Mucosa of descending colon (tissue), 3 donors: ENCODE measurements at regions not wholly inside any gene's neighbourhood (a gene's known extent, or its start where the extent isn't known, plus 50 kb on each side); places are given as distances from the start of the nearest gene placed in this dataset.

Experiments
- ATAC-seq: fragments of 200-7000 bp; cut with Tn5 transposase; one replicate; pipeline ENCODE4 v1.9.1; 2020; ENCODE audit warnings: mild to moderate bottlenecking, moderate library complexity
- DNase-seq, 3 donors: peaks; one replicate each; pipeline ENCODE4 v3.0.0-alpha.2; 2020
- H3K36me3 ChIP-seq: fragments of 200-600 bp; one replicate; pipeline ENCODE4 v1.8.0; 2021; ENCODE audit warnings: low read depth, mild to moderate bottlenecking
- H3K4me1 ChIP-seq: fragments of 200-600 bp; one replicate; pipeline ENCODE4 v1.8.0; 2021; ENCODE audit warnings: low read depth, mild to moderate bottlenecking
- H3K4me3 ChIP-seq: fragments of 200-600 bp; one replicate; pipeline ENCODE4 v1.8.0; 2021; ENCODE audit warnings: mild to moderate bottlenecking
- H3K9me3 ChIP-seq: fragments of 200-600 bp; one replicate; pipeline ENCODE4 v1.8.0; 2021; ENCODE audit warnings: mild to moderate bottlenecking
- intact Hi-C, 2 donors: fragments of 100-400 bp; cut with DNase I in 1 of 2; cut with micrococcal nuclease in 1 of 2; formaldehyde crosslinking; loops; one replicate each; pipeline versions ENCODE4 v1.11.0 to v1.11.1; 2022; cut with DNase I, micrococcal nuclease
- TF ChIP-seq, protein P1 (sequence below): fragments of 200-600 bp; IDR thresholded peaks from one replicate; pipeline ENCODE4 v1.8.0; 2022; ENCODE audit warnings: antibody characterized with exemption, mild to moderate bottlenecking
- donor health status: DM: no; HTN: no; CAD: no; lungs with moderate emphysema.
- donor health status: DM: no; HTN: no; CAD: no.
- donor health status: DM: no; HTN: yes; CAD: no.

- intact Hi-C loops, result no loop called here
- no peak for ATAC-seq
Observed at GRCh38 chr5:3661755-3662296, 66.2 kb downstream of the IRX1 start.

DNA sequence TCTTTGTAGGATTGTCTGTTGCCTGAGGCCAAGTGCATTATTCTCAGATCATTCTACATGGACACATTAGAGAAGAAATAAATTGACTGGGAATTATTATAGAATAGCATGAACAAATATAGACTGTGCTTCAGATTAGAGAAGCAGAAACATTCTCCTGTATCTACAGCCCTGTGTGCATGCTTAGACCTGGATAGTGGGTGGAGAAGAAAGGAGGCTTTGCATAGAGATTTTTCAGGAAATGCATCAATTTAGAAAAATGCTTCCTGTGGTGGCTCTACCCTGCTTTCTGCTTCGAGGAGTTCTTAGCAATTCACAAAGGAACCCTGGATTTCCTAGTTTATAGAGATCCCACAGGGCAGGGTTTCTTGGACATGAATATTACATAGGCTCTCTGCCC lies 66.7 kb downstream of the IRX1 start:
- no peak overlapping the region for H3K4me3 ChIP-seq
- TF ChIP-seq, protein P1, sequence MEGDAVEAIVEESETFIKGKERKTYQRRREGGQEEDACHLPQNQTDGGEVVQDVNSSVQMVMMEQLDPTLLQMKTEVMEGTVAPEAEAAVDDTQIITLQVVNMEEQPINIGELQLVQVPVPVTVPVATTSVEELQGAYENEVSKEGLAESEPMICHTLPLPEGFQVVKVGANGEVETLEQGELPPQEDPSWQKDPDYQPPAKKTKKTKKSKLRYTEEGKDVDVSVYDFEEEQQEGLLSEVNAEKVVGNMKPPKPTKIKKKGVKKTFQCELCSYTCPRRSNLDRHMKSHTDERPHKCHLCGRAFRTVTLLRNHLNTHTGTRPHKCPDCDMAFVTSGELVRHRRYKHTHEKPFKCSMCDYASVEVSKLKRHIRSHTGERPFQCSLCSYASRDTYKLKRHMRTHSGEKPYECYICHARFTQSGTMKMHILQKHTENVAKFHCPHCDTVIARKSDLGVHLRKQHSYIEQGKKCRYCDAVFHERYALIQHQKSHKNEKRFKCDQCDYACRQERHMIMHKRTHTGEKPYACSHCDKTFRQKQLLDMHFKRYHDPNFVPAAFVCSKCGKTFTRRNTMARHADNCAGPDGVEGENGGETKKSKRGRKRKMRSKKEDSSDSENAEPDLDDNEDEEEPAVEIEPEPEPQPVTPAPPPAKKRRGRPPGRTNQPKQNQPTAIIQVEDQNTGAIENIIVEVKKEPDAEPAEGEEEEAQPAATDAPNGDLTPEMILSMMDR, result no peak
- intact Hi-C loops, result no loop called here
- no peaks in the 10 kb centered on the region for H3K36me3 ChIP-seq
- ATAC-seq (no peak), DNase-seq (no peak)
- H3K4me1 ChIP-seq, result no peaks in the 10 kb centered on the region
- peaks cover 2% of the 10 kb centered on the region for H3K9me3 ChIP-seq

More at GRCh38 chr5:3661755-3662296, 66.2 kb downstream of the IRX1 start:
- no peaks in the 10 kb centered on the region for H3K4me1 ChIP-seq
- no peaks in the 10 kb centered on the region for H3K9me3 ChIP-seq
- DNase-seq, result no peak
- TF ChIP-seq, protein P1, result no peak
- no peaks in the 10 kb centered on the region for H3K36me3 ChIP-seq
- no peak overlapping the region for H3K4me3 ChIP-seq

DNA sequence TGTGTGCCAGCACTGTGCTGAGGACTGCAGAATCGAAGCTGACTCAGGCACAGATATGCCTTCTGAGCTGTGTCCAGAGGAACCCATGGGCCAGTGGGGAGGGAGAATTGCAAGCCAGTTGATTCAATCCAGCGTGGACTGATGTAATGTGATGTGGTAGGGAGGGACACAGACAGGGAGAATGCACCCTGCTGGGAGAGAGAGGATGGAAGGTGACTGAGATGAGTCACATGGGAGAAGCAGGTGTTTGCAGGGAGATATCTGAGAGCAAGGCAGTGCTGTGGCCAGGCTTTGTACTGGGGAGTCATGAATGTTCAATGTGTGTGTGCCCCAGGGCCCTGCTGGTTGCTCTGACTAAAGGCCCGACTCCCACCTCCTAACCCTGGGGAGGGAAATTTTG lies 75.7 kb downstream of the IRX1 start:
- intact Hi-C loops, result no loop called here
- DNase-seq (no peak), ATAC-seq (no peak)
- no peaks in the 10 kb centered on the region for H3K36me3 ChIP-seq
- H3K4me3 ChIP-seq, result no peak overlapping the region
- H3K4me1 ChIP-seq, result no peaks in the 10 kb centered on the region
- TF ChIP-seq, protein P1, result no peak
- H3K9me3 ChIP-seq, result peaks cover 12% of the 10 kb centered on the region

- H3K36me3 ChIP-seq, result no peaks in the 10 kb centered on the region
- H3K4me1 ChIP-seq, result no peaks in the 10 kb centered on the region
- peaks cover 4% of the 10 kb centered on the region for H3K9me3 ChIP-seq
- ATAC-seq, result no peak
- H3K4me3 ChIP-seq, result no peak overlapping the region
- DNase-seq, result no peak
- intact Hi-C loops, result no loop called here
- TF ChIP-seq, protein P1, result no peak
Observed at GRCh38 chr5:3678801-3679200, 83.2 kb downstream of the IRX1 start.

DNA sequence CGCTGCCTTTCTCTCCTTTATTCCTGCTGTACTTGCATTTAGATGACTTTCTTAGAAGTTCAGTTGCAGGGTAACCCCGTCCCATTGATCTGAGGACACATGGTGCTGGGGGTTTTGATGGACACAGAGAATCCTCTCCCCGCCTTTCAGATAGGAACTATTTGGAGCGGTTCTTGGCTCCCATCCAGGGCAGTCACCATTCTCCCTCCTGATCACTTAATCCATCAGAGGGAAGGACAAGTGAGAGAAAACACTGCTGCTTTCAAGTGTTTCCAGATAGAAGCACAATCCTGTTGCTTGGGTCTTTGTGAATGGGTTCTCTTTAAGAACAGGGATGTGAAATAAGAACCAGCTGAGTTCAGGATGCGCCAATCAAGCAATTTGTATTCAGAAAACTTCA lies 85.2 kb downstream of the IRX1 start:
- TF ChIP-seq, protein P1, result no peak
- H3K4me1 ChIP-seq, result no peaks in the 10 kb centered on the region
- intact Hi-C loops, result no loop called here
- no peak overlapping the region for H3K4me3 ChIP-seq
- DNase-seq (no peak), ATAC-seq (no peak)
- H3K36me3 ChIP-seq, result no peaks in the 10 kb centered on the region
- no peaks in the 10 kb centered on the region for H3K9me3 ChIP-seq

- DNase-seq (no peak), ATAC-seq (no peak)
- no peaks in the 10 kb centered on the region for H3K36me3 ChIP-seq
- H3K4me1 ChIP-seq, result no peaks in the 10 kb centered on the region
- H3K4me3 ChIP-seq, result no peak overlapping the region
- TF ChIP-seq, protein P1, result no peak
- H3K9me3 ChIP-seq, result no peaks in the 10 kb centered on the region
- intact Hi-C loops, result no loop called here
Observed at GRCh38 chr5:3684118-3684517, 88.5 kb downstream of the IRX1 start.
